ENCODE measurements at regions not wholly inside any gene's neighbourhood (a gene's known extent, or its start where the extent isn't known, plus 50 kb on each side); places are given as distances from the start of the nearest gene placed in this dataset.

- no peak overlapping the region for H3K4me2 ChIP-seq (ENCODE audit: control insufficient read depth, extremely low read depth, insufficient read depth, low read depth, low read length)
- H3K9me1 ChIP-seq (ENCODE audit: control insufficient read depth, extremely low read depth, insufficient read depth, low read length): no peaks in the 10 kb centered on the region
- no peaks in the 10 kb centered on the region for H3K4me1 ChIP-seq (ENCODE audit: control insufficient read depth, extremely low read depth, insufficient read depth, low read length)
- H3K36me3 ChIP-seq (ENCODE audit: control insufficient read depth in 2 of 2, extremely low read depth in 1 of 2, insufficient read depth in 2 of 2, low read length in 2 of 2): no peaks in the 10 kb centered on the region
- no peak overlapping the region for H3K27ac ChIP-seq (ENCODE audit: control insufficient read depth, insufficient read depth, low read length)
- FAIRE-seq: peak; percentile 68
- no peak overlapping the region for H2AFZ ChIP-seq (ENCODE audit: control insufficient read depth, low read length)
- H3K4me3 ChIP-seq (ENCODE audit: control insufficient read depth in 2 of 3, extremely low read depth in 1 of 3, insufficient read depth in 2 of 3, low read depth in 1 of 3, low read length in 3 of 3): no peak overlapping the region
- no peak for TF ChIP-seq CTCF (optimal IDR thresholded peaks at IDR 0.05 in 1 of 3, IDR thresholded peaks at IDR 0.05 in 1 of 3, conservative IDR thresholded peaks at IDR 0.05 in 1 of 3; ENCODE audit: extremely low read depth in 1 of 3, insufficient read depth in 2 of 3, low read length in 3 of 3)
- no peaks in the 10 kb centered on the region for H3K79me2 ChIP-seq (ENCODE audit: control insufficient read depth, insufficient read depth, low read length)
- dilution Hi-C loops (cut with MboI; ENCODE audit: extremely low pct_ligation_motif_present, low sequenced_read_pairs): no loop called here
- H3K9me3 ChIP-seq (ENCODE audit: control insufficient read depth, low read depth, low read length): no peaks in the 10 kb centered on the region
- no peaks in the 10 kb centered on the region for H4K20me1 ChIP-seq (ENCODE audit: control insufficient read depth, extremely low read depth, insufficient read depth, low read length)
- H3K9ac ChIP-seq (ENCODE audit: control insufficient read depth, extremely low read depth, insufficient read depth, low read length): no peak overlapping the region
- no peak for DNase-seq (ENCODE audit: low read depth, low spot score)
- no peaks in the 10 kb centered on the region for H3K27me3 ChIP-seq (ENCODE audit: control insufficient read depth, extremely low read depth, insufficient read depth, low read length)
Measured at GRCh38 chr18:7447318-7448028, 119.6 kb upstream of the PTPRM start.

- Histone ChIP-seq H3K36me3 (ENCODE audit: control insufficient read depth in 2 of 2, extremely low read depth in 1 of 2, insufficient read depth in 2 of 2, low read length in 2 of 2) (no peaks in the 10 kb centered on the region), H3K4me3 (ENCODE audit: control insufficient read depth in 2 of 3, extremely low read depth in 1 of 3, insufficient read depth in 2 of 3, low read depth in 1 of 3, low read length in 3 of 3) (no peak overlapping the region), H3K9me1 (ENCODE audit: control insufficient read depth, extremely low read depth, insufficient read depth, low read length) (no peaks in the 10 kb centered on the region), H3K4me2 (ENCODE audit: control insufficient read depth, extremely low read depth, insufficient read depth, low read depth, low read length) (no peak overlapping the region), H4K20me1 (ENCODE audit: control insufficient read depth, extremely low read depth, insufficient read depth, low read length) (no peaks in the 10 kb centered on the region), H3K27ac (ENCODE audit: control insufficient read depth, insufficient read depth, low read length) (no peak overlapping the region), H3K79me2 (ENCODE audit: control insufficient read depth, insufficient read depth, low read length) (no peaks in the 10 kb centered on the region), H3K9me3 (ENCODE audit: control insufficient read depth, low read depth, low read length) (no peaks in the 10 kb centered on the region), H3K9ac (ENCODE audit: control insufficient read depth, extremely low read depth, insufficient read depth, low read length) (no peak overlapping the region), H3K4me1 (ENCODE audit: control insufficient read depth, extremely low read depth, insufficient read depth, low read length) (no peaks in the 10 kb centered on the region), H3K27me3 (ENCODE audit: control insufficient read depth, extremely low read depth, insufficient read depth, low read length) (no peaks in the 10 kb centered on the region), H2AFZ (ENCODE audit: control insufficient read depth, low read length) (no peak overlapping the region)
- TF ChIP-seq EZH2 (IDR thresholded peaks at IDR 0.05; ENCODE audit: low read length): no peak
- peak; percentile 76 to 83 (median 76) for TF ChIP-seq CTCF (optimal IDR thresholded peaks at IDR 0.05 in 1 of 3, IDR thresholded peaks at IDR 0.05 in 1 of 3, conservative IDR thresholded peaks at IDR 0.05 in 1 of 3; ENCODE audit: extremely low read depth in 1 of 3, insufficient read depth in 2 of 3, low read length in 3 of 3)
- dilution Hi-C loops (cut with MboI; ENCODE audit: extremely low pct_ligation_motif_present, low sequenced_read_pairs): no loop called here
- FAIRE-seq: no peak
- DNase-seq (ENCODE audit: low read depth, low spot score): no peak
Measured at GRCh38 chr18:7452331-7452730, 114.8 kb upstream of the PTPRM start.

Measured in keratinocyte (primary cell).